Breast epithelium (tissue), 3 donors: ENCODE measurements at regions not wholly inside any gene's neighbourhood (a gene's known extent, or its start where the extent isn't known, plus 50 kb on each side); places are given as distances from the start of the nearest gene placed in this dataset.

Source experiments
- CTCF ChIP-seq, 3 donors: fragments of 450-650 bp; IDR thresholded peaks; one replicate each; pipeline ENCODE4 v1.5.1; 2016 to 2017; ENCODE audit warnings: antibody characterized with exemption in 3 of 3, mild to moderate bottlenecking in 3 of 3, moderate library complexity in 3 of 3
- POLR2A ChIP-seq: fragments of 450-650 bp; IDR thresholded peaks from one replicate; pipeline ENCODE4 v1.6.1; 2016; ENCODE audit warnings: antibody characterized with exemption, mild to moderate bottlenecking, moderate library complexity
- POLR2AphosphoS5 ChIP-seq, 3 donors: sonication (generic); formaldehyde crosslinking; IDR thresholded peaks; one replicate each; pipeline ENCODE4 v1.6.1; 2017; ENCODE audit warnings: antibody characterized with exemption in 3 of 3

GRCh38 chr13:38473305-38473704, 123.7 kb downstream of the UFM1 start:
- TF ChIP-seq CTCF (IDR thresholded peaks at IDR 0.05) = no peak
- no peak for TF ChIP-seq POLR2A
- TF ChIP-seq POLR2AphosphoS5 (IDR thresholded peaks at IDR 0.05) = no peak
